GM12875 (cell line): ENCODE measurements at regions not wholly inside any gene's neighbourhood (a gene's known extent, or its start where the extent isn't known, plus 50 kb on each side); places are given as distances from the start of the nearest gene placed in this dataset.
"Not testable (repeated sequence)": the region's sequence is repeated elsewhere in the genome, so short reads cannot be mapped to it uniquely, and the experiment has no call there.

Source experiments
- H3K4me3 ChIP-seq: one replicate; pipeline ENCODE4 v1.5.1; 2011; ENCODE audit warnings: low read depth, low read length, control low read depth
- TF ChIP-seq, protein P1 (sequence below): IDR thresholded peaks from 2 replicates; pipeline ENCODE4 v1.5.1; 2011; ENCODE audit warnings: low read depth, mild to moderate bottlenecking, control low read depth, inconsistent platforms, low read length, moderate library complexity, borderline replicate concordance; ENCODE audit not compliant: insufficient read depth

DNA sequence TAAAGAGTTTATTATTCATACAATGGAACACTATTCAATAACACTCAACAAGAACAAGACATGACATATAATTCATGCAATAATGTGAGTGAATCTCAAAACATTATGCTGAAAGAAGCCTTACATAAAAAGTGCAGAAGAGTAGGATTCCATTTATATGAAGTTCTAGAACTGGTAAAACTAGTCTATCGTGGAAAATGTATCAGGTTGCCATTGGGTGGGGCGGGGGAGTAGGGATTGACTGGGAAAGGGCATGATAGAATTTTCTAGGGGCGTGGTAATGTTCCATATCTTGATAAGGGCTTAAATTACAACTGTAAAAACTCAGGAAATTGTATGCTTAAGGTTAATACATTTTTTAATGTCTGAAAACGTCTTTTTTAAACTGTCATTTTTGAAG, 247.9 kb downstream of the SATB1 start:
- H3K4me3 ChIP-seq, result no peak overlapping the region
- TF ChIP-seq, protein P1, sequence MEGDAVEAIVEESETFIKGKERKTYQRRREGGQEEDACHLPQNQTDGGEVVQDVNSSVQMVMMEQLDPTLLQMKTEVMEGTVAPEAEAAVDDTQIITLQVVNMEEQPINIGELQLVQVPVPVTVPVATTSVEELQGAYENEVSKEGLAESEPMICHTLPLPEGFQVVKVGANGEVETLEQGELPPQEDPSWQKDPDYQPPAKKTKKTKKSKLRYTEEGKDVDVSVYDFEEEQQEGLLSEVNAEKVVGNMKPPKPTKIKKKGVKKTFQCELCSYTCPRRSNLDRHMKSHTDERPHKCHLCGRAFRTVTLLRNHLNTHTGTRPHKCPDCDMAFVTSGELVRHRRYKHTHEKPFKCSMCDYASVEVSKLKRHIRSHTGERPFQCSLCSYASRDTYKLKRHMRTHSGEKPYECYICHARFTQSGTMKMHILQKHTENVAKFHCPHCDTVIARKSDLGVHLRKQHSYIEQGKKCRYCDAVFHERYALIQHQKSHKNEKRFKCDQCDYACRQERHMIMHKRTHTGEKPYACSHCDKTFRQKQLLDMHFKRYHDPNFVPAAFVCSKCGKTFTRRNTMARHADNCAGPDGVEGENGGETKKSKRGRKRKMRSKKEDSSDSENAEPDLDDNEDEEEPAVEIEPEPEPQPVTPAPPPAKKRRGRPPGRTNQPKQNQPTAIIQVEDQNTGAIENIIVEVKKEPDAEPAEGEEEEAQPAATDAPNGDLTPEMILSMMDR, result no peak

DNA sequence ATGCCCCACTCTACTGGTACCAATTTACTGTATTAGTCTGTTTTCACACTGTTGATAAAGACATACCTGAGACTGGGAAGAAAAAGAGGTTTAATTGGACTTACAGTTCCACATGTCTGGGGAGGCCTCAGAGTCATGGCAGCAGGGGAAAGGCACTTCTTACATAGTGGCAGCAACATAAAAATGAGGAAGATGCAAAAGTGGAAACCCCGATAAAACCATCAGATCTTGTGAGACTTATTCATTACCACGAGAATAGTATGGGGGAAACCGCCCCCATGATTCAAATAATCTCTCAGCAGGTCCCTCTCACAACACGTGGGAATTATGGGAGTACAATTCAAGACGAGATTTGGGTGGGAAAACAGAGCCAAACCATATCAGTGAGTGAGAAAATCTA, 251.2 kb downstream of the SATB1 start:
- H3K4me3 ChIP-seq, result not testable (repeated sequence)

DNA sequence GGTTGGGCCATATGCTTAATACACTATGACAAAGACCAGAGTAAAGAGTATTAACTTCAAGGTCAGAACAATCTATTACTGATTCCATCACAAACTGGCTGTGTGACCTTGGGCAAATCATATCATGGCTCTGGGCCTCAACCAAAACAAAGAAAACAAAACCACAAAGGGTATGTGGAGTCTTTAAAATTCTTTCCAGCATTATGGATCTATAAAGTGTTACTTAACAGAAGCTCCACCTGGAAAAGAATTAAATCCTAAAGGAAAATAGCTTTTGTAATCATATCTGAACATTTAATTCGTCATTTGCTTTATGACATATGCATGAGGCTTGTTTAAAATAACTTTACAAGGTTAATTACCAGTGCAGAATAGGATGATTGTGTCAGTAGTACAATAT, 265.5 kb downstream of the SATB1 start:
- TF ChIP-seq, protein P1, result no peak
- no peak overlapping the region for H3K4me3 ChIP-seq

DNA sequence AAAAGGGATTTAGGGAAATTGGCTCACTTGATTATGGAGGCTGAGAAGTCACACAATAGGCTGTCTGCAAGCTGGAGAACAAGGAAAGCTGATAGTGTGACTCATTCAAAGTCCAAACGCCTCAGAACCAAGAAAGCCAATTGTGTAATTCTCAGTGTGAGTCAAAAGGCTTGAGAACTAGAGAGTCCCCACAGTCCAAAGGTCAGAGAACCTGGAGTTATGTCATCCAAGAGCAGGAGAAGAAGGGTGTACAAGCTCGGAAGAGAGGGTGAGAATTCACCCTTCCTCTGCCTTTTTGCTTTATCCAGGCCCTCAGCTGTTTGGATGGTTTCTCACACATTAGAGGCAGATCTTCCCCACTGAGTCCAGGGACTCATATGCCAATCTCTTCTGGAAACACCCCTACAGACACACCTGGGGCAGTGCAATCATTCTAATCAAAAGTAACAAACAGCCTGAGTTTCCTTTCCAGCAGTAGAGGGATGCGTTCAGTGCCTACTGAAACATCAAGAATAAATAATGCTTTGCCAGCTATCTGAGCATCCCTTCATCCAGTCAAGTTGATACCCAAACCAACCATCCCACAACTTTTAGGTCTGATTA, 271.5 kb downstream of the SATB1 start:
- no peak overlapping the region for H3K4me3 ChIP-seq
- TF ChIP-seq, protein P1, result no peak

DNA sequence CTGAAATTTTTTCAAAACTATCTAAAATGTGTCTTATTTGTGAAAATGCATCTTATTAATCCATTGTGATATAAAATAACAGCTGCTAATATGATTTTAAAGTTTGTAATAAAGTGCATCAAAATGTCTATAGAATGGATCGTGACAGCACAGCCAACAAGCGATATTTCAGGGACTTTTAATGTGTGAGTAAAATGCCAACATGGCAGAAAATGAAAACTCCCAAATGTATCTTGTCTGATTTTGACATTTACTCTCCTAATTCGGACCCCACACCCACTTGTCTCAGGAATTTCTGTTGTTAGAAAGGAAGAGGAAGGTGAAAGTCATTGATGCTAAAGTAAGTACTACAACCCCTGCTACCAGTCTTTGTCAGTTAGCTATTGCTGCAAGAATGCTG, 273.9 kb downstream of the SATB1 start:
- TF ChIP-seq, protein P1, result no peak
- no peak overlapping the region for H3K4me3 ChIP-seq

DNA sequence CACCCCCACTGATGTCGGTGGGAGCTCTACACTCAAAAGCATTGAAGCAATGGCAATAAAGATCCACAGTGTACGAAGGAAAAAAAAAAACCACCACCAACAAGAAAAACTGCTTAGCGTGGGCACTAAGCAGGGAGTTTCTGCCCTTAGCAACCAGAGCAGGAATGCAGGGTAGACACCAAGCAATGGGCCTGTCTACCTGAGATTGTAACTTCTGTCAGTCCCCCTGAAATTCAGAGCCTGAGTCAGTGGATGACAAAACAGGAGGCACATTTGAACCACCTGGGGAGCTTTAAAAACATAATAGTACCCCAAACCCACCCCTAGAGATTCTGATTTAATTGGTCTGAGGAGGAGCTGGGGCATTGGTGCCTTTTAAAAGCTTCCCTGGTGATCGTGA, 275.2 kb downstream of the SATB1 start:
- H3K4me3 ChIP-seq, result no peak overlapping the region
- TF ChIP-seq, protein P1, result no peak

DNA sequence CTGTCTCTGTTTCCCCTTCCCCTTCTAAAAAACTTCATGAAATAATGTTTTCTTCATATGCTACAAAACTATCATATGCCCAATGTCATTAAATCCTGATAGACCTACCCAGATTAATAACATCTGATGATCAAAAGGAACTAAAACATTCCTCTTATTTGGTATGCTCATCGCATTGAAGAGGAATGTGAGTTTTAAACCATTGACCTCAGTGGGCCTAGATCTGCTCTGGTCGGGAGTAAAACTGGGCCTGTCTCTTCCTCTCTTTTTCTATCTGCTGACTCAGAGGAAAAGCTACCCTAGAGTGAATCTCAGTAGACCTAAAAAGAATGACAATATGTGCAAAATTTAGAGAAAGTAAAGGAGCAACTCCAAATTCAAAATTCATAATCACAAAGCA, 275.8 kb downstream of the SATB1 start:
- TF ChIP-seq, protein P1, result no peak
- H3K4me3 ChIP-seq, result no peak overlapping the region

DNA sequence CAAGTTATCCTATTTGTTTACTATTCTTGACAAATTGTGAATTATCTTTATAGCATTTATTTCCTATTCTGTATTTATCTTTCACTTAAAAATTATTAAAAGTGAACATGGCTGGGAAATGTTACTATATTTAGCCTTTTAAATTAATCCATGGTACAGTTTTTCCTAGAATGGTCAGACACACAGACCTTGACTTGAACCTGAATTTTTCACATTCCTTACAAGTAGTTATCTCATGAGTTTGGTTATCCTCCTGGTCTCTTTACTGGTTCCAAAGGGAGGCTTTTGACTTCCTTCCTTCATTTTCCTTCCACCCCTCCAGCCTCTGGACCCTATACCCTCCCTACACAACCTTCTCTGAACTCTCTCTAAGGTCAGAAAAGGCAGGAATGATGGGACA, 280.6 kb downstream of the SATB1 start:
- TF ChIP-seq, protein P1, result no peak
- no peak overlapping the region for H3K4me3 ChIP-seq
